HG03342 (cell line): ENCODE measurements at regions not wholly inside any gene's neighbourhood (a gene's known extent, or its start where the extent isn't known, plus 50 kb on each side); places are given as distances from the start of the nearest gene placed in this dataset.
"Not testable (repeated sequence)": the region's sequence is repeated elsewhere in the genome, so short reads cannot be mapped to it uniquely, and the experiment has no call there.

ENCODE experiments used
- ATAC-seq: cut with Tn5 transposase; IDR thresholded peaks from one replicate; pipeline ENCODE4 v1.9.1; 2021; ENCODE audit warnings: mild to moderate bottlenecking, moderate library complexity; ENCODE audit not compliant: unreplicated experiment

DNA sequence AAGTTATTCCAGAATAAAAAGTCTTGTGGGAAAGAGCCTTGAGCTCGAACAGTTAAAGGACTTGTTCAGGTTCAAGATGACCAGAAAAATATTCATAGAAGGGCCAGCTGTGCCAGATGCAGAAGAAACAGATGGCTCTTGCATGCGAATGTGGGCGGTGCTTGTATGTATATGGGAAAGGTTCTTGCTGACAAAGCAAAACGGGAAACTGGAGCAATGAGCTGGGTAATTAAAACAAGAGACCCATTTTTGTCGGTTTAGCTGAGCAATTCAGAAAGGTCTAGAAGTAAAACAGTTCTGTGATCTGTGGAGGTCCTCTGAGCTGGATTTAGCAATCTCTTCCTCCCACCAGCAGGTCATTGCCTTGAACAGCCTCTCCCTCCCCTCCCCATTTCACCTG is 107.2 kb upstream of the MARK1 start:
- no peak for ATAC-seq

DNA sequence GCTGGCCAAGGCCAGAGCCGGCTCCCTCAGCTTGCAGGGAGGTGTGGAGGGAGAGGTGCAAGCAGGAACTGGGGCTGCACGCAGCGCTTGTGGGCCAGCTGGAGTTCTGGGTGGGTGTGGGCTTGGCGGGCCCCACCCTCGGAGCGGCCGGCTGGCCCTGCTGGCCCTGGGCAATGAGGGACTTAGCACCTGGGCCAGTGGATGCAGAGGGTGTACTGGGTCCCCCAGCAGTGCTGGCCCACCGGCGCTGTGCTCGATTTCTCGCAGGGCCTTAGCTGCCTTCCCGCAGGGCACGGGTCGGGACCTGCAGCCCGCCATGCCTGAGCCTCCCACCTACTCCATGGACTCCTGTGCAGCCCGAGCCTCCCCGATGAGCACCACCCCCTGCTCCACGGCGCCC is 115.6 kb upstream of the MARK1 start:
- not testable (repeated sequence) for ATAC-seq

DNA sequence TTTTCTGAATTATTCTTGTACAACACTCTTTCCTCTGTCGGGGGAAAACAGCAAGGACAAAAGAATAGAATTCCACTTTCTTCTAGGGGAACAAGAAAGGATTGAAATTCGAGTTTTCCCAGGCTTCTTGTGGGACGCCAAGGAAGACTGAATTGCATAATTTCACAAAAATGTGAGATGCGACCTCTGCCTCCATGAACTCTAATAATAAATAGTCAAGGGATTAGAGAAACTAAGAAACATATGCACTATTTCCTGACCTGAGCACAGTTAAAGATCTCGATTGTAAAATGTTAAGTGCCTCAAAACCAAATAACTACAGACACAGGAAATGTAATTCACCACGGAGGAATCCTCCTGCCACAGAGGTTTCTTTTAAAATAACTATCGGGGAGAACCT is 117.3 kb upstream of the MARK1 start:
- ATAC-seq: no peak

DNA sequence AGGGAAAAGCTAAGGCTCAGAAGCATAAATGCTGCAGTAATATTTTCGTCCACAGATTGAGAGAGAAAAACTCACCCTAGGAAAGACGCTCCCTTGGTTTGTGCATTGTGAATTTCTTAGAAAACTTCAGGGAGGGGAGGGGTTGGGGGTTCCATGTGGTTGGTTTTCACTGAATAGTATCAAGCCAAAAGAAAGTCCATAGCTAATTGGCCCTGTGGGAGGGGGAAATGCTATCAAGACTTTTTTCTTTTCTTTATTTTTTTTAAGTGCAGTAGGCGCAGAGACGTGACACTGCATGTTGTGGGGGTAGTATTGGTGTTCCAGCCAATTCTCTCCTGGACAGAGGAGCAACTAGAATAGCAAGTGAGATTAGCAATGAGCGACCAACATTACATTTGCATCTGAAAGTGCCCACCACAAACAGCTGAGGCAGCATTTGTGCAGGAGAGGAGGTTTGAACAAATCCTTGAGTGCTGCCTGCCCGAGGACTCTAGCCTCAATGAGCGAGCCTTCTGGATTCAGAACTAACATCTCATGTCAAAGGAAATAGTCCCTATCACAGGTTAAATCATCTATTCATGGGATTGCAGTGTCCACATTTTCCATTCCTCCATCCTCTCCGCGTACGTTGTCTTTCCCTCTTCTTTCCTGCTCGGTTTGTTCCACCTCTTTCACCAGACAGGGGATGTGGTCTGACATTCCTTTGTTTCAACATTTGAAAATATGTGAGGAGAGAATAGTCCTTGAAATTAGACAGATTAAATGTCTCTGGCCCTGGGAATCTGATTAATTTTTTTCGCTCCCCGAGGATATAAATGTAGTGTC is 118.0 kb upstream of the MARK1 start:
- no peak for ATAC-seq

DNA sequence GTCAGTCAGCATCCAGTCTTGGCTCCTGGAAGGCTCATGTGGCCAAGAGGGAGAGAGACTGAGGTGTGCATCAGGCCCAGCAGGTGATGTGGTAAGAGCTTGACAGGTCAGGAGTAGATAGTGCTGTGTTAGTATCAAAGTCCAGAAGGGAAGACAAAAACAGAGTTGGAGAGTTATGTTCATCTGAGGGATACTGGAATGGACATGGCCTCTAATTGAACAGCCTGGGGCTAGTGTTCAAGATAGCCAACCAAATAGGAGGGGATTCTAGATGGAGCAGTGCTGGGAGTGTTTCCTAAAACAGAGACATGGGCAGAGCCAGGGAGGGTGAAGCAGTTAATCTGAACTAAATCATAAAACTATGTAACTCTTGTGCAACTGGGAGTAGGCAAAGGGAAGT is 120.7 kb upstream of the MARK1 start:
- no peak for ATAC-seq

DNA sequence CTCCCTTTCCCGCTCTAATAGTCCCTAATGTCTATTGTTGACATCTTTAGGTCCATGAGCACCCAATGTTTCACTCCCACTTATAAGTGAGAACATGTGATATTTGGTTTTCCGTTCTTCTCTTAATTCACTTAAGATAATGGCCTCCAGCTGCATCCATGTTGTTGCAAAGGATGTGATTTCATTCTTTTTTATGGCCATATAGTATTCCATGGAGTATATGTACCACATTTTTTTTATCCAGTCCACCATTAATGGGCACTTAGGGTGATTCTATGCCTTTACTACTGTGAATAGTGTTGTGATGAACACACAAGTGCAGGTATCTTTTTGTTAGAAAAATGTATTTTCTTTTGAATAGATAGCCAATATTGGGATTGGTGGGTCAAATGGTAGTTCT is 126.0 kb upstream of the RAB3GAP2 start:
- ATAC-seq: no peak

DNA sequence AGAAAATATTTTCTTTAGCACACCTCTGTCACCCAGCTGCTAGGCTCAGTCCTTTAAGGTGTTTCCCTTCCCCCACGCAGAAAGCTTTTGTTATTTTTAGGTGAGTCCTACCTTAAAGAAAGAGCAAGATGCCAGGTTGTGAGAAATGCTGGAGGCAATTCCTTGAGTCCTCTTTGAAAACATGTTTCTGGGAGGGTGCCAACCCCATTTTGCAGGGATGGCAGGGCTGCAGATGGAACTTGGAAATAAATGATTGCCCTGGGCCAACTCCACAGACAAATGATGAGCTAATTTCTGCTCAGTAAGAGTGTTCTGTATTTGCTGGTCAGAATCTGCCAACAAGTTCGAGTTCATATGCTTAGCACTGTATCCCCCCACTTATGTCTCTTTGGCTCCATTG is 119.2 kb upstream of the RAB3GAP2 start:
- ATAC-seq: no peak

DNA sequence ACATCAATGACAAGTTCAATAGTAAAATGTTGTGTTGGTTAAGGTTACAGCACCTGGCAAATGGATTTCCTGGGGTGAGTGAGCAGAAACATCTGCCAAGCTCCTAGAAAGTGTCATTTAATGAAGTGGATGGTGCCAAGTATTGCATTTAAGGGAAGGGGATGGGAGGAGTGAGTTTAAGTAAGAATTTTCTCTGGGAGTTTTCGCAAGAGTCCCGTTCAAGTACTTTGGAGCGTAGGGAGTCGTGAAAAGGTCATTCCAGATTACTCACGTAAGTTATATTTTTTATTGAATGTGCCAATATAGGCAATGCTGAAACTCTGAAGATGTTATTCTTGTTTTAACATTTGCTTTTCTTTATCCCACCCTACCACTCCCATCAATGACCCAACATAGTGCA is 117.4 kb upstream of the RAB3GAP2 start:
- no peak for ATAC-seq

DNA sequence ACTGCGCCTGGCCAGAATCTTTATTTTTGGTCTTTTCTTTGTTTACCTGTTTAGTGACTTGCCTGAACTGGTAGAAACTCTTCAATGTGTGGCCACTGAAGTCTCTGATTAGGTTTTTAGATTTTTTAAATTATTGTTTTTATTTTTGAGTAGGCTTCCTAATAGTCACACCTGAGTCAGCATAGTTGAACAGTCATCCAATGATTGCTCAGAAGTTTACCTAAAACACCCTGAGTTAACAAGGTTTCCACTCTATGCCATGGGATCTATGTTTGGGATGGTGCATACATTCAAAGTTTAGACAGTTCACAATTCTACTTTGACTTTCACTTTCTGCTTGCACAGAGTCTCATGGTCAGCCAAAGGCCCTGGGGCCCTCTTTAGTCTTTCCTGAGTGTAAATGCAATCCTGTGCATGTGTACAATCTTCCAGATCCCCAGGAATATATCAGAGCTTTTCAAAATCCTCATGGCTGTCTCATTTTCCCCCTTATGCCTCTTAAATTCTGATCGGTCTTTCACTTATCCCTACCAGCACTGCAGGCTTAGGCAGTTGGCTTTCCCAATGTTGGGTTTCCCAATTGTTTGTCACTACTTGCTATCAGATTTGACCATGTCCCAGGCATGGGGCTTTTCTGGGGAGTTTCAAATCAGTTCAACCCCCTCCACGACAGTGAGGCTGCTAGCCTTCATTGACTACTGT is 114.4 kb upstream of the RAB3GAP2 start:
- no peak for ATAC-seq

DNA sequence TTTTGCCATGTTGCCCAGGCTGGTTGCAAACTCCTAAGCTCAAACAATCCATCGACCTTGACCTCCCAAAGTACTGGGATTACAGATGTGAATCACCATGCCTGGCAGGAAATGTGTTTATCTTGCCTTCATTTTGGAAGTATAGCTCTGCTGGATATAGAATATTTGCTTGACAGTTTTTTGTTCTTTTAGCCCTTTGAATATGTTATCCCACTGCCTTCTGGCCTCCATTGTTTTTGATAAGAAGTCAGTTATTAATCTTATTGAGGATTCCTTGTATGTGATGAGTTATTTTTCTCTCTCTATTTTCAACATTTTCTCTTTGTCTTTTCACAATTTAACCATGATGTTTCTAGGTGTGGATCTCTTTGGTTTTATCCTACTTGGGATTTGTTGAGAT is 112.9 kb upstream of the RAB3GAP2 start:
- ATAC-seq: no peak

DNA sequence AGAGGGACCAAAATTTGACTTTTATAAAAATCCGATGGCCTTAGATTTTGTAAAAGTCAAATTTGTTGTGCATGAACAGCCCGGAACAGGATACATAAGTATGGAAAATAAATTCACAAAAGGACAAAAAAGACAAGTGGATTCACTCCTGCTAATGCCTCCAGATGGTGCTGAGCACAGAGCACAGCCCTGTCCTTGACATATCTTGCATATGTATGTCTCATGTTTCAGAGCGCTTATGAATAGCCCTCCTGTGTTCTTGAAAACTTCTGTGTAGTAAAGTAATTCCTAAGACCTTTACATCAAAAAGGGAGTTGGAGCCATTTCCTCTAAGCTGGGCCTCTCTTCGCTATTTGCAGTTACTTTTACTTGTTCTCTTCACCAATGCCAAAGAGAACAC is 110.7 kb upstream of the RAB3GAP2 start:
- no peak for ATAC-seq

DNA sequence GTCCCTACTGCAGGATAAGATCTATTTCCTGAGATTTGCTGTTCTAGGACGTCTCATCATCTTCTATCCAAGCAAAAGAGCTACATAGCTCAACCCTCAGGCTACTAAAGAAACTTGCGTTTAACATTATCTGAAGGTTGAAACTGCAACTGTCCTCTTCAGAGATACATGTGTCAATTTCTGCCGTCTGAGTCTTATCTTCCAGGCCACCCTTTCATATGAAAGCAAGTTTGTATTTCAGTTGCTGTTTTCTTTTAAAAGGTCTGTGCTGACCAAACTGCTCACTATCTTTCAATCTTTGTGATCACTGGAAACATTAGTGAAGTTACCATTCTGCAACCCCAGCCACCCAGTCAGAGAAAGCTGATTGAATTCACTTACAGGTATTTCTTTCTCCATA is 108.6 kb upstream of the RAB3GAP2 start:
- ATAC-seq: peak; percentile 42

DNA sequence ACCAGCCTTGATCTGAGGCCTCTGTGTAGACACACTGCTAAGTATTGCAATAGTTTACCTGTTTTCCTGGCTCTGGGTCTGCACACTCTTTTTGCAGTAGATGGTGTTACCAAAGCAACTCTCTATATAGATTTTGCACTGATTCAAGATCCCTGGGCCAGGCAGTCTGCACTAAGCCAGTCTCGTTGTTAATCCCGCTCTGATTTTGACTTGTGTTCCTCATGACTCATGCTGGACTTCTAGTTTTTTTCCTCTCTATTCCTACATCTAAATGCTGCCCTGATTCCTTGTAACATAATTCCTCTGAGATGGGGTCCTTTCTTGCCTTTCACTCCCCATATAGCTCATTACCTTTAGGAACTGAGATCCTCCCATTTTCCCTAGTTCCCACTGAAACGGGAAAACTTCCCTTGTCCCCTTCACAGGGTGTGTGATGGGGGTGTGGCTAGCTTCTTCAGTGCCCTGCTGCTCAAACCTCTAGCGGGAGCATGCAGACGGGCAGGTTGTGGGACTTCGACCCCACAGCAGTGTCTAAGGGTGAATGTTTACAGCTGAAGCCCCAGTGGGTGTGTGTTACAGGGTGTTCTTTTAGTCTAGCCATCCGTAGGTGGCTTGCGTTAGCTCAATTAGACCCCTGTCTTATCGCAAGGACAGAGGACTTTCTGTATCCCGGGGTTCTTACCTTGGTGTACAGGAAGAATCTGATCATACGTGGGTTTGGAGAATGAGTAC is 106.5 kb upstream of the RAB3GAP2 start:
- ATAC-seq: no peak

DNA sequence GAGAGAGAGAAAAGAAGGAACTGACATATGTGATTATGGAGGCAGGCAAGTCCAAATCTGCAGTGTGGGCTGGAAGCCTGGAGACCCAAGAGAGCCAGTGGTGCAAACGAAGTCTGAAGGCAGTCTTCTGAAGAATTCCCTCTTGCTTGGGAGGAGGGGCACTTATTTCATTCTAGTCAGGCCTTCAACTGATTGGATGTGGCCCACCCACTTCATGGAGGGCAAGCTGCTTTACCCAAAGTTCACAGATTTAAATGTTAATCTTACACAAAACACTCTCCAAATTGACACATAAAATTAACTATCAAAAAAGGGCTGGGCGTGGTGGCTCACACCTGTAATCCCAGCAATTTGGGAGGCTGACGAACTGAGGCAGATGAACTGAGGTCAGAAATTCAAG is 103.5 kb upstream of the RAB3GAP2 start:
- ATAC-seq: no peak

DNA sequence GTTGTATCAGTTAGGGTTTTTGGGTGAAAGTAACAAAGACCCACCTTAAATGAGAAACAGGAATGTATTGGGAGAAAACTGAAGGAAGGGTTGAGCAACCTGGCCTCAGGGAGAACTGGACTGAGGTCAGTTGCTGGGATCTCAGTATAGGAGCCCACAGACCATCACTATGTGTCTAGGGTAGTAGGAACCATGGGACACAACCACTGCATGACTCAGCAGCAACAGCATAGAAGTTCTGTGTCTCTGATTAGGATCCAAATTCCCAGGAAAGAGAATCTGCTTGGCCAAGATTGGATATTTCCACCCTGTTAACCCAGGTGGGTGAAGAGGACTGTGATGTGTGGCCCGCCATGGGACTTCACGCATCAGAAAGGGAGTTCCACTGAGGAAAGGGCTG is 102.2 kb upstream of the RAB3GAP2 start:
- ATAC-seq: no peak

DNA sequence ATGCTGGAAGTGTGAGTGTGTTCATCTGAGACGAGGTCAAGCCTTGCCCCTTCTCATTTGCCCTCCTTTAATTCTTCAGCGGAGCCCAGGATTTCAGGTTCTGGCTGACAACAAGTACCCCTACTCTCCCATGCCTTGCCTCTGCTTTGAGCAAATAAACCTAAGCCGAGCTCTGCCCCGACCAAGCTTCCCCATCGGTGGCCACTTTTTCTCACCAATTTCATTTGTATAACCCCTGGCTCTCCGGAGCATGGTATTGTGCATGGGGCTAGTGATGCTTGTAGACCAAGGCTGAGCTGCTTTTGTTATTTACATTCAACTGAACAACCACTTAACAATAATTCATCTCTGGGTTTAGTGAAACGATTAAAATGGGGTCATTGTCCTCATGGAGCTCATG is 100.2 kb upstream of the RAB3GAP2 start:
- ATAC-seq: no peak

DNA sequence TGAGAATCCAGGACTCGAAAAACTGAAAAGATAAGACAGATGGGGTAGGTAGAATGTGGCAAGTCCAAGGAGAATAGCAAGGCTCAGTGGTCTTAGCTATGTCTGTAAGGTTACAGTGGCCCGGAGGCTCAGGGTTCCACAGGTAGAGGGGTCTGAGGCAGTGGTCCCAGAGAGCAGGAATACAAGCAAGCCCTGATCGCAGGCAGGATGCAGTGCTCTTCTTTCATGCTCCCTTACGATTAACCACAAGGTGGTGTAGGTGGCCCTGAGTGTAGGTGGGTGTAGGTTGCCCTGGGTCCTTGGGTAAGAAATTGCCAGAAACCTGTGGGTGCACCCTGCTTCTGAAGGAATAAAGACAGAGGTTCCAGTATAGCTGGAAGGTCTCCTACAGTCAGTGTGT is 99.1 kb upstream of the RAB3GAP2 start:
- no peak for ATAC-seq

DNA sequence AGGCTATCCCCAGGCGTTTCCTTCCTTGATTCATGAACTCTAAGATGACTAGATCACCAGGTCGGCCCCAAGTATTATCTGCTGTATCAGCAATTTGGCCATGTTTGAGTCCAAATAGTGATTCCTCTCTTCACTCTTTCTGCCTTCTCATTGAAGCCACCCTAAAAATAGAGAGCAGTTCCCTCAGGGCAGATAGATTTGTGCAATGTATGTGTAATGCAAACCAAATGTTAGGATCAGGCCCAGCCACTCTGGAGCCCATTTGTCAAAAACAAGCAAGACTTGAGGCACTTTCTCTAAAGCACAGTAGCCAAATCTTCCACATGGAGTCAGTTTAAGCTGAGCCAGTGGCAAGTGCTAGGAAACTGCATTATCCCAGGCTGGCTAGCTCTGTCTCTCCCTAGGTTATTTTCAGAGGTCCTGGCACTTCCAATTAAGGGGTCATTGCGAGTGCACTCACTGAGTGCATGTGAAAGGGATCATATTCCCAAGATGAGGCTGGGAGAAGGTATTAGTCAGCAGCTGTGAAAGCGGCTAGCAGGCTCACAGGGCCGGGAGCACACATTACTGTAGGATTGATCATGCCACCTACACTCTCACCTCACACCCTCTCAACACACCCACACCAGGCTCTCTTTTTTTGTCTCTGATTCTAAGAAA is 97.9 kb upstream of the RAB3GAP2 start:
- no peak for ATAC-seq

DNA sequence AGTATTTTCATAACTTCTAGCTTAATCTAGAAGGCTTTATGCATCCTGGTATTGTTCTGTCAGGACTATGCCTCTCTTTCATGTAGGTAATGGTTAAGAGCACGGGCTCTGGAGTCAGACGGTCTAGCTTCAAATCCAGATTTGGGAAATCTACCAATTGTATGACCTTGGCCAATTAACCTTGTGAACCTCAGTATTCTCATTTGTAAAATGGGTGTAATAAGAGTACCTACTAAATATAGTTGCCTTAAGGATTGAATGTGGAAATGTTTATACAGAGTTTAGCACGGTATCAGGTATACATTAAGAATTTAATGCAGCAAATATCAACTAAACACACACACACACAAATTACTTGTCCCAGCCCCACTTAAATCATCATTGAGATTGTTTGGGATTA is 97.3 kb upstream of the RAB3GAP2 start:
- no peak for ATAC-seq

DNA sequence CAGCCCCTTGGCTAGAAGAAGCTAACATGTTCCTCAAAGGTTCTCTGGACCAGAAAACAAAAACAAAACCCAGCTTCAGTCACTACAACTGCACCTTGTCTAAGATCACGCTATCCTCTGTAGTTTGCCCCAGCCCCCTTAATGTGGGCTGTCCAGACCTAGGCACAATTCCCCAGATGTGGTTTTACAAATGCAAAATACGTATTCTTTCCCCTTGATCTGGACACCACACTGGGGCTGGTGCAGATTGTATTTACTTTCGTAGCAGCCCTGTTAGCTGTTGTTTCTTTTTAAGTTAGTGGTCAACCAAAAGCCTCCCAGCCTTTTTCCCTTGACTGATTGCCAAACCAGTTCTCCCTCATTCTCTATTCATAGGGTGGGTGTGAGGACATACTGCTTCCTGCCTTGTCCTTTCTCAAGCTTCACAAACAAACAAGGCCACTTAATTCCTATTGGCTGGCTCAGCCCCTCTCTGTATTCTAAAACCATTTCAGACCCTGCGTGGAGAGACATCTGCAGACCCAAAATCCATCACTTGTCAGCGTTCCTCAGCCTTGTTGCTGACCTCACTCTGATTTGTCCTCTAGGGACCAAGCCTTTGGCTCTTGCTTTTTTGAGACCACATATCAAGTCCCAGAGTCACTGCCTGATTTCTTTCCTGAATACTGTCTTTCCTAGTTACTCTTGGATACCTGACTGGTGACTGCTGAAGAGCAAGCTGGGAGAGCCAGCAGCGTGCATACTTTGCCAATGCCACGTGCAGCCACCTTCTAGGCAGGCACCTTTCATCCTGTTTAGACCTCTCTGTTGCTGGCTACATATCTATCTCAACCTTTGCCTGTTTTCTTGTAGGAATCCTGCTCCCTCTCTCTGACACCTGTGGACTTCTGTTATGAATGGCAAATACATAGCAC is 96.4 kb upstream of the RAB3GAP2 start:
- ATAC-seq: no peak
